ENCODE measurements at regions not wholly inside any gene's neighbourhood (a gene's known extent, or its start where the extent isn't known, plus 50 kb on each side); places are given as distances from the start of the nearest gene placed in this dataset.
"Not testable (repeated sequence)": the region's sequence is repeated elsewhere in the genome, so short reads cannot be mapped to it uniquely, and the experiment has no call there.

GRCh38 chr16:65737831-65738230, 616.0 kb upstream of the CDH11 start:
- Histone ChIP-seq H3K36me3 (ENCODE audit: control insufficient read depth, insufficient read depth, low read length) (no peaks in the 10 kb centered on the region), H3K27me3 (ENCODE audit: control insufficient read depth, insufficient read depth, low read length) (no peaks in the 10 kb centered on the region), H3K4me3 (ENCODE audit: low read depth, low read length) (no peak overlapping the region)
- FAIRE-seq: no peak
- no peak for TF ChIP-seq CTCF (IDR thresholded peaks at IDR 0.05; ENCODE audit: insufficient read depth, low read length, severe bottlenecking)
- no peak for DNase-seq (ENCODE audit: low read depth)

DNA sequence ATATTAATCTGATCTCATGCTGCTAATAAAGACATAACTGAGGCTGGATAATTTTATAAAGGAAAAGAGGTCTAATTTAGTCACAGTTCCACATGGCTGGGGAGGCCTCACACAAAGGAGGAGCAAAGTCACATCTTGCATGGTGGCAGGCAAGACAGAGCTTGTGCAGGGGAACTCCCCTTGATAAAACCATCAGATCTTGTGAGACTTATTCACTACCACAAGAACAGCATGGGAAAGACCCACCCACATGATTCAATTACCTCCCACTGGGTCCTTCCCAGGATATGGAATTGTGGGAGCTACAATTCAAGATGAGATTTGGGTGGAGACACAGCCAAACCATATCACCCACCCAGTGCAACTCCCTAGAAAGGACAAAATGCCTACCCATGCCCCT, 613.8 kb upstream of the CDH11 start:
- FAIRE-seq; H3K36me3 ChIP-seq (ENCODE audit: control insufficient read depth, insufficient read depth, low read length); H3K27me3 ChIP-seq (ENCODE audit: control insufficient read depth, insufficient read depth, low read length); H3K4me3 ChIP-seq (ENCODE audit: low read depth, low read length): not testable (repeated sequence)
- DNase-seq (ENCODE audit: low read depth): peak; percentile 70

DNA sequence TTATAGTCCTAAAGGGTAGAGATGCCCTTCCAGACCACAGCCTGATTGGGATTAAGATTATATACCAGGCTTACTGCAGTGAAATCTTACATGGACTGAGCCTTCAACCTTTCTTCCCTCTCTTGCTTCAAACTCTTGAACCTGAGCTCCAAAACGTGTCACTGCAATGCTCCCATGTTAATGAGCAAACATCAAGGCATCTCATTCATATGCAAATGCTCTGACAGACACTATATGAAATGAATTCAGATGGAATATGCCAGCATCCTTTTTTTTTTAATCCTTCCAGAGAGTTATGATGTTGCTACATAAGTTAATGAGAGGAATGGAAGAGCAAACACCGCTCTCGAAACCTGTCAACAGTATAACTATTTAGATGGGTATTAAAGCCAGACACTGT, 611.9 kb upstream of the CDH11 start:
- Histone ChIP-seq H3K36me3 (ENCODE audit: control insufficient read depth, insufficient read depth, low read length) (no peaks in the 10 kb centered on the region), H3K27me3 (ENCODE audit: control insufficient read depth, insufficient read depth, low read length) (no peaks in the 10 kb centered on the region), H3K4me3 (ENCODE audit: low read depth, low read length) (no peak overlapping the region)
- TF ChIP-seq CTCF (IDR thresholded peaks at IDR 0.05; ENCODE audit: insufficient read depth, low read length, severe bottlenecking): no peak
- FAIRE-seq (peak; percentile 13), DNase-seq (ENCODE audit: low read depth) (peak; percentile 74)

DNA sequence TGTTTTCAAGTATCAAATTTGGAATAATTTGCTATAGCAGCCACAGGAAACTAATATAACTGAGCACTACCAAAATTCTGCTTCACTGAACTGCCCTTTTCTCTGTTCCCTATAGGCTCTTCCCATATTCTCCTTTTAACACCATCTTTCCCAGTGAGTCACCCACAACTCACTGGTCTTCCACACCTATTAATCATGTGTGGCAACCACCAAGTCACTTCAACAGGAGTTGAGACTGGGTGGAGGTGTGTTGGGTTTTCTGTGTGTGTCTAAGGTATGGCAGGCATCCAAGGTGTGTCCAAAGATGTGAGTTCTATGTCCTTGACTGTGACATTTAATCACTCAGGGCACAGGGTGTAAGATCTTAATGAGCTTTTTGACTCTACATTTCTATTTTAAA, 610.0 kb upstream of the CDH11 start:
- Histone ChIP-seq H3K27me3 (ENCODE audit: control insufficient read depth, insufficient read depth, low read length) (no peaks in the 10 kb centered on the region), H3K36me3 (ENCODE audit: control insufficient read depth, insufficient read depth, low read length) (no peaks in the 10 kb centered on the region), H3K4me3 (ENCODE audit: low read depth, low read length) (no peak overlapping the region)
- DNase-seq (ENCODE audit: low read depth): peak; percentile 92
- no peak for TF ChIP-seq CTCF (IDR thresholded peaks at IDR 0.05; ENCODE audit: insufficient read depth, low read length, severe bottlenecking)
- no peak for FAIRE-seq

- Histone ChIP-seq H3K4me3 (ENCODE audit: low read depth, low read length) (no peak overlapping the region), H3K36me3 (ENCODE audit: control insufficient read depth, insufficient read depth, low read length) (no peaks in the 10 kb centered on the region), H3K27me3 (ENCODE audit: control insufficient read depth, insufficient read depth, low read length) (no peaks in the 10 kb centered on the region)
- no peak for FAIRE-seq
- DNase-seq (ENCODE audit: low read depth): no peak
- no peak for TF ChIP-seq CTCF (IDR thresholded peaks at IDR 0.05; ENCODE audit: insufficient read depth, low read length, severe bottlenecking)
These were observed 606.8 kb upstream of the CDH11 start for GRCh38 chr16:65728652-65729051.

- no peaks in the 10 kb centered on the region for H3K36me3 ChIP-seq (ENCODE audit: control insufficient read depth, insufficient read depth, low read length)
- DNase-seq (ENCODE audit: low read depth): no peak
- TF ChIP-seq CTCF (IDR thresholded peaks at IDR 0.05; ENCODE audit: insufficient read depth, low read length, severe bottlenecking): no peak
- no peaks in the 10 kb centered on the region for H3K27me3 ChIP-seq (ENCODE audit: control insufficient read depth, insufficient read depth, low read length)
- H3K4me3 ChIP-seq (ENCODE audit: low read depth, low read length): no peak overlapping the region
- no peak for FAIRE-seq
These were observed 606.3 kb upstream of the CDH11 start for GRCh38 chr16:65728167-65728566.

Data from bronchial epithelial cell (primary cell).